Lower lobe of right lung (tissue), 2 donors: ENCODE measurements at regions not wholly inside any gene's neighbourhood (a gene's known extent, or its start where the extent isn't known, plus 50 kb on each side); places are given as distances from the start of the nearest gene placed in this dataset.

Experiments
- ATAC-seq, 2 donors: fragments of 200-7000 bp; cut with Tn5 transposase; one replicate each; pipeline ENCODE4 v1.9.1; 2020 to 2022; ENCODE audit warnings: mild to moderate bottlenecking in 2 of 2, moderate library complexity in 2 of 2
- DNase-seq: peaks from one replicate; pipeline ENCODE4 v3.0.0-alpha.2; 2020
- H3K27ac ChIP-seq: fragments of 200-600 bp; one replicate; pipeline ENCODE4 v1.8.0; 2022
- H3K27me3 ChIP-seq: fragments of 200-600 bp; one replicate; pipeline ENCODE4 v1.8.0; 2022; ENCODE audit warnings: low read depth
- H3K36me3 ChIP-seq: fragments of 200-600 bp; one replicate; pipeline ENCODE4 v1.8.0; 2022; ENCODE audit warnings: mild to moderate bottlenecking
- H3K4me1 ChIP-seq: fragments of 200-600 bp; one replicate; pipeline ENCODE4 v1.8.0; 2022
- H3K4me3 ChIP-seq: fragments of 200-600 bp; one replicate; pipeline ENCODE4 v1.8.0; 2022; ENCODE audit warnings: mild to moderate bottlenecking
- H3K9me3 ChIP-seq: fragments of 200-600 bp; one replicate; pipeline ENCODE4 v1.8.0; 2022
- CTCF ChIP-seq: fragments of 200-600 bp; IDR thresholded peaks from one replicate; pipeline ENCODE4 v1.8.0; 2022; ENCODE audit warnings: antibody characterized with exemption, mild to moderate bottlenecking
- intact Hi-C: fragments of 100-400 bp; cut with DNase I; formaldehyde crosslinking; loops from one replicate; pipeline ENCODE4 v1.11.0; 2022
- donor health status: DM: no; HTN: yes; CAD: no; lungs with severe emphysema.

GRCh38 chr5:23305055-23305454 lies 202.4 kb upstream of the PRDM9 start:
- ATAC-seq (no peak), DNase-seq (no peak)
- peaks cover 5% of the 10 kb centered on the region for H3K9me3 ChIP-seq
- H3K27ac ChIP-seq = no peak overlapping the region
- H3K27me3 ChIP-seq = no peaks in the 10 kb centered on the region
- no peaks in the 10 kb centered on the region for H3K36me3 ChIP-seq
- no peaks in the 10 kb centered on the region for H3K4me1 ChIP-seq
- intact Hi-C loops = no loop called here
- no peak for TF ChIP-seq CTCF
- H3K4me3 ChIP-seq = no peak overlapping the region

- H3K27me3 ChIP-seq = no peaks in the 10 kb centered on the region
- no peak for TF ChIP-seq CTCF
- DNase-seq = no peak
- no peaks in the 10 kb centered on the region for H3K4me1 ChIP-seq
- no peaks in the 10 kb centered on the region for H3K36me3 ChIP-seq
- intact Hi-C loops = no loop called here
- ATAC-seq = no peak
- H3K4me3 ChIP-seq = no peak overlapping the region
- H3K9me3 ChIP-seq = peaks cover 5% of the 10 kb centered on the region
- no peak overlapping the region for H3K27ac ChIP-seq
Observed at GRCh38 chr5:23303836-23304235, 203.6 kb upstream of the PRDM9 start.

- no peaks in the 10 kb centered on the region for H3K27me3 ChIP-seq
- H3K36me3 ChIP-seq = no peaks in the 10 kb centered on the region
- no peak for TF ChIP-seq CTCF
- no peaks in the 10 kb centered on the region for H3K4me1 ChIP-seq
- no peak overlapping the region for H3K27ac ChIP-seq
- H3K9me3 ChIP-seq = peaks cover 5% of the 10 kb centered on the region
- no peak for DNase-seq
- no peak overlapping the region for H3K4me3 ChIP-seq
- no peak for ATAC-seq
- intact Hi-C loops = no loop called here
Observed at GRCh38 chr5:23303435-23303834, 204.0 kb upstream of the PRDM9 start.

- ATAC-seq (no peak), DNase-seq (no peak)
- no peaks in the 10 kb centered on the region for H3K36me3 ChIP-seq
- H3K27ac ChIP-seq = no peak overlapping the region
- H3K9me3 ChIP-seq = peaks cover 5% of the 10 kb centered on the region
- H3K4me3 ChIP-seq = no peak overlapping the region
- intact Hi-C loops = no loop called here
- no peaks in the 10 kb centered on the region for H3K27me3 ChIP-seq
- H3K4me1 ChIP-seq = no peaks in the 10 kb centered on the region
- no peak for TF ChIP-seq CTCF
Observed at GRCh38 chr5:23302438-23302837, 205.0 kb upstream of the PRDM9 start.

- Histone ChIP-seq H3K9me3 (no peaks in the 10 kb centered on the region), H3K27me3 (no peaks in the 10 kb centered on the region), H3K4me1 (no peaks in the 10 kb centered on the region), H3K27ac (no peak overlapping the region), H3K36me3 (no peaks in the 10 kb centered on the region), H3K4me3 (no peak overlapping the region)
- TF ChIP-seq CTCF = no peak
- no peak for DNase-seq
- intact Hi-C loops = no loop called here
- ATAC-seq = no peak
Observed at GRCh38 chr5:23289162-23289561, 218.2 kb upstream of the PRDM9 start.

- no peaks in the 10 kb centered on the region for H3K27me3 ChIP-seq
- H3K27ac ChIP-seq = no peak overlapping the region
- no peaks in the 10 kb centered on the region for H3K36me3 ChIP-seq
- ATAC-seq (no peak), DNase-seq (no peak)
- H3K9me3 ChIP-seq = no peaks in the 10 kb centered on the region
- H3K4me1 ChIP-seq = no peaks in the 10 kb centered on the region
- no peak for TF ChIP-seq CTCF
- intact Hi-C loops = no loop called here
- no peak overlapping the region for H3K4me3 ChIP-seq
Observed at GRCh38 chr5:23284656-23285055, 222.8 kb upstream of the PRDM9 start.
